ENCODE measurements at regions not wholly inside any gene's neighbourhood (a gene's known extent, or its start where the extent isn't known, plus 50 kb on each side); places are given as distances from the start of the nearest gene placed in this dataset.

- H3K4me1 ChIP-seq, result no peaks in the 10 kb centered on the region
- H3K4me3 ChIP-seq, result no peak overlapping the region
- H3K27me3 ChIP-seq, result no peaks in the 10 kb centered on the region
- no peaks in the 10 kb centered on the region for H3K36me3 ChIP-seq
- TF ChIP-seq POLR2A (IDR thresholded peaks at IDR 0.05), result no peak
- TF ChIP-seq CTCF (IDR thresholded peaks at IDR 0.05), result no peak
- no peak for DNase-seq
- no peaks in the 10 kb centered on the region for H3K9me3 ChIP-seq
- H3K27ac ChIP-seq, result no peak overlapping the region
Observed at GRCh38 chr17:34756637-34757021, 177.2 kb downstream of the TMEM132E start.

GRCh38 chr17:34755981-34756636, 176.7 kb downstream of the TMEM132E start:
- no peak for TF ChIP-seq CTCF (IDR thresholded peaks at IDR 0.05)
- Histone ChIP-seq H3K27me3 (no peaks in the 10 kb centered on the region), H3K9me3 (no peaks in the 10 kb centered on the region), H3K27ac (no peak overlapping the region), H3K36me3 (no peaks in the 10 kb centered on the region), H3K4me1 (no peaks in the 10 kb centered on the region), H3K4me3 (no peak overlapping the region)
- DNase-seq, result no peak

- H3K4me1 ChIP-seq, result no peaks in the 10 kb centered on the region
- H3K4me3 ChIP-seq, result no peak overlapping the region
- H3K36me3 ChIP-seq, result no peaks in the 10 kb centered on the region
- no peaks in the 10 kb centered on the region for H3K27me3 ChIP-seq
- H3K9me3 ChIP-seq, result no peaks in the 10 kb centered on the region
- no peak overlapping the region for H3K27ac ChIP-seq
- DNase-seq, result no peak
- no peak for TF ChIP-seq CTCF (IDR thresholded peaks at IDR 0.05)
- TF ChIP-seq POLR2A (IDR thresholded peaks at IDR 0.05), result no peak
Observed at GRCh38 chr17:34755371-34755770, 176.0 kb downstream of the TMEM132E start.

GRCh38 chr17:34750004-34750403, 170.6 kb downstream of the TMEM132E start:
- no peaks in the 10 kb centered on the region for H3K4me1 ChIP-seq
- H3K9me3 ChIP-seq, result no peaks in the 10 kb centered on the region
- H3K36me3 ChIP-seq, result no peaks in the 10 kb centered on the region
- H3K4me3 ChIP-seq, result no peak overlapping the region
- peaks cover 0 to 3% of the 10 kb centered on the region in 2 donors for H3K27me3 ChIP-seq
- DNase-seq, result no peak
- no peak for TF ChIP-seq CTCF (IDR thresholded peaks at IDR 0.05)
- TF ChIP-seq POLR2A (IDR thresholded peaks at IDR 0.05), result no peak
- no peak overlapping the region for H3K27ac ChIP-seq

- Histone ChIP-seq H3K4me3 (no peak overlapping the region), H3K9me3 (no peaks in the 10 kb centered on the region), H3K27me3 (no peaks in the 10 kb centered on the region), H3K36me3 (no peaks in the 10 kb centered on the region), H3K27ac (no peak overlapping the region), H3K4me1 (no peaks in the 10 kb centered on the region)
- no peak for DNase-seq
- no peak for TF ChIP-seq POLR2A (IDR thresholded peaks at IDR 0.05)
- TF ChIP-seq CTCF (IDR thresholded peaks at IDR 0.05), result no peak
Observed at GRCh38 chr17:34741967-34742366, 162.6 kb downstream of the TMEM132E start.
